Brain pericyte (primary cell): ENCODE measurements at regions not wholly inside any gene's neighbourhood (a gene's known extent, or its start where the extent isn't known, plus 50 kb on each side); places are given as distances from the start of the nearest gene placed in this dataset.
"Not testable (repeated sequence)": the region's sequence is repeated elsewhere in the genome, so short reads cannot be mapped to it uniquely, and the experiment has no call there.

Experiments
- DNase-seq: peaks from one replicate; pipeline ENCODE4 v3.0.0-alpha.2; 2012; ENCODE audit warnings: low read depth, low spot score

DNA sequence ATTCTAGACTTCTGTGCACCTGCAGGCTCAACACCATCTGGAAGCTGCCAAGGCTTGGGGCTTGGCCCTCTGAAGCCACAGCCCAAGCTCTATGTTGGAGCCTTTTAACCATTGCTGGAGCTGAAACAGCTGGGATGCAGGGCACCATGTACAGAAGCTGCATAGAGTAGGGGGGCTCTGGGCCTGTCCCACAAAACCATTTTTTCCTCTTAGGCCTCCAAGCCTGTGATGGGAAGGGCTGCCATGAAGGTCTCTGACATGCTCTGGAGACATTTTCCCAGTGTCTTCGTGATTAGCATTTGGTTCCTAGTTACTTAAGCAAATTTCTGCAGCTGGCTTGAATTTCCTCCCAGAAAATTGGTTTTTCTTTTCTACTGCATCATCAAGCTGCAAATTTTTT lies 999.3 kb upstream of the GRIA3 start:
- DNase-seq, result no peak

GRCh38 chrX:122187069-122187713 lies 996.9 kb upstream of the GRIA3 start:
- DNase-seq, result no peak

DNA sequence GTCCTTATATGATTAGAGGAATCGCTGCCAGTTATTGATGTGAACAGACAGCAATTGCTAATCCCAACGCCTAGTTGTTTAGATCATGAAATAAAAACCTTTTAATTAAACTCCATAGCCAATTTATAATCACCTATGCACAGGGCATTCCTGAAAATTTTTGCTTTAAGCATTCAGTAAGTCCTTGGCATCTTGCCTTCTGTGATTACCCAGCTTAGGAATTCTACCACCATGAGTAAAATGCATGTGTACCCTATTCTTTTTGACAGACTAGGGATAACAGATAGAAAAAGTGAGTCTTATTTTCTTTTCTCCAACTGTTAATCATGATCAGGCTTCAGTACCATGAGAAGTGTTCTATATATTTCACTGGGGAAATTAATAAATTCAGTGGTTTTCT lies 995.3 kb upstream of the GRIA3 start:
- DNase-seq, result no peak

- no peak for DNase-seq
Measured at GRCh38 chrX:122196343-122196742, 987.7 kb upstream of the GRIA3 start.

DNA sequence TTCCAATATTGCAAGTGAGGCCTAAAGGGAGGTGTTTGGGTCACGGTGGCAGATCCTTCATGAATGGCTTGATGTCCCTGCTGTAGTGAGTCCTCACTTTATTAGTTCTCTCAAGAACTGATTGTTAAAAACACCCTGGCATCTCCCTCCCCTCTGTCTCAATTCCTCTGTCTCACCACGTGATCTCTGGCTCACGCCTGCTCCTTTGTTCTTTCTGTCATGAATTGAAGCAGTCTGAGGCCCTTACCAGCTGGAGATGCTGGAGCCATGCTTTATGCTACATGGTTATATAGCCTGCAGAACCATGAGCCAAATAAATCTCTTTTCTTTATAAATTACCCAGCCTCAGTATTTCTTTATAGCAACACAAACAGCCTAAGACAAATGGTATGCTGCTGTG lies 980.7 kb upstream of the GRIA3 start:
- no peak for DNase-seq

- DNase-seq, result no peak
Measured at GRCh38 chrX:122218666-122219065, 965.4 kb upstream of the GRIA3 start.

GRCh38 chrX:122219226-122219625 lies 964.9 kb upstream of the GRIA3 start:
- DNase-seq, result no peak

GRCh38 chrX:122219735-122220134 lies 964.3 kb upstream of the GRIA3 start:
- DNase-seq, result no peak

- no peak for DNase-seq
Measured at GRCh38 chrX:122220644-122221373, 963.3 kb upstream of the GRIA3 start.

- DNase-seq, result not testable (repeated sequence)
Measured at GRCh38 chrX:122221810-122222209, 962.3 kb upstream of the GRIA3 start.

DNA sequence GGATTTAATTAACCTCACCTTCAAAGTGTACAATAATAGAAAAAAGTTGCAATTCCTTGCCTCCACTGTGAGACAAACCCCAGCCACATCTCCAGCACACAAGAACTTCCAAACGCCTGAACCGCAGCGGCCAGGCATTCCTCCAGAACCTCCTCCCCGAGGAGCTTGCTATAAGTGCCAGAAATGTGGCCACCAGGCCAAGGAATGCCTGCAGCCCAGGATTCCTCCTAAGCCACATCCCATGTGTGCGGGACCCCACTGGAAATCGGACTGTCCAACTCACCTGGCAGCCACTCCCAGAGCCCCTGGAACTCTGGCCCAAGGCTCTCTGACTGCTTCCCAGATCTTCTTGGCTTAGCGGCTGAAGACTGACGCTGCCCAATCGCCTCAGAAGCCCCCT lies 959.9 kb upstream of the GRIA3 start:
- DNase-seq, result not testable (repeated sequence)

- DNase-seq, result no peak
Measured at GRCh38 chrX:122238801-122239200, 945.3 kb upstream of the GRIA3 start.

DNA sequence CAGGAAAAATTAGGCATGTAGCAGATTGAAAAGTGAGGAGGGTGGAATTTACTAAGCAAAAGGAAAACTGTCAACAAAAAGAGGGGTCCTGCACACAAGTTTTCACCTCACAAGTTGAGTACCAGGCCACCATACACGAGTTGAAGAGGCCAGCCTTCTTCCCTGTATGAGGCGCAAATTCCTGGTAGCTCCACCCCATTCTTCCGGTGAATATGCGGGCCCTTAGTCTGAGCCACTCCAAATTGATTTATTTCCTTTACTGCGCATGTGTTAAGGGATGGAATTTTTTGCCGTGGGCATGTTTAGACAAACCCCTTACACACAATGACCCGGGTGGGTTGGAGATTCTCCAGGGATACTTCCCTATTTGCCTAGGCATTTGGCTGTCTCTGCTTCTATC lies 942.1 kb upstream of the GRIA3 start:
- DNase-seq, result no peak

GRCh38 chrX:122244080-122244479 lies 940.0 kb upstream of the GRIA3 start:
- no peak for DNase-seq

DNA sequence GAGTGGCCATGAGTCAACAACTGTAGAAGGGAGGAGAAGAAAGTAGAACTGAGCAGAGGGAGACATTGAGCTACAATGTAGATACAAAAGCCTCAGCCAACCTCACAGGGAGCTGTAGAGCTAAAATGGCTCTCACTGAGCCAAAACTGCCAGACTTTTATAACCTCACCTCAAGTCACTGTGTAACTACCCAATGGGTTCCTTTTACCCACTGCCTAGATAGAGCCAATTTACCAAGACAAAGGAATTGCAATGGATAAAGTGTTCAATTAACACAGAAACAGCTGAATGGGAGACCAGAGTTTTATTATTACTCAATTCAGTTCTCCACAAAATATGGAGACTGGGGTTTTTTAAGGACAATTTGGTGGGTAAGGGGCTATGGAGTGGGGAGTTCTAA lies 938.9 kb upstream of the GRIA3 start:
- DNase-seq, result no peak

DNA sequence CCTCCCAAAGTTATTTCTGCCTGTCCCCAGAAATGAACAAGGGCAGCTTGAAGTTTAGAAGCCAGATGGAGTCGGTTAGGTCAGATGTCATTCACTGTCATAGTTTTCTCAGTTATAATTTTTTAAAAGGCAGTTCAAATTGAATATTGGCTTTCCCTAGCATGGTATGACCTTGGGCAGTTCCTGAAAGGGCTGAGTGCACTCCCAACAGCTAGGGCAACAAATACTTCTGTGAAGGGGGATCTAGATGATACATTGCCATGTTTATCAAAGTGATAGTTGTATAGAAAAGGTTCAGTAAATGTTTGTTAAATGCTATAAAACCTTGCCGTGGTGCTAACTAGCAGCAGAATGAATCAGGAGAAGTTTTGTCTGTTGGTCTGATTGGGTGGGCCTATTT lies 938.1 kb upstream of the GRIA3 start:
- DNase-seq, result no peak

GRCh38 chrX:122246937-122247336 lies 937.1 kb upstream of the GRIA3 start:
- no peak for DNase-seq

- DNase-seq, result no peak
Measured at GRCh38 chrX:122248681-122249080, 935.4 kb upstream of the GRIA3 start.

GRCh38 chrX:122252454-122252853 lies 931.6 kb upstream of the GRIA3 start:
- DNase-seq, result no peak

DNA sequence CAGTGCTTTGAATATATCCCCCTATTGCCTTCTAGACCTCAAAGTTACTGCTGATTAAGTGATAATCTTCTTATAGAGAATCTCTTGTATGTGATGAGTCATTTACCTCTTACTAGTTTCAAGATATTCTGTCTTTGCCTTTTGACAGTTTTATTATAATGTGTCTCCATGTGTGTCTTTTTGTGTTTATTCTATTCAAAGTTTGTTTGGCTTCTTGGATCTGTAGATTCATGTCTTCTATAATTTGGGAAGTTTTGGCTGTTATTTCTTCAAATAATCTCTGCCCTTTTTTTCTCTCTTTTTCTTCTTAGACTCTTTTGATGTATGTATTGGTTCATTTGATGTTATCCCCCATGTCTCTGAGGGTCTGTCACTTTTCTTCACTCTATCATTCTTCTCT lies 915.7 kb upstream of the GRIA3 start:
- no peak for DNase-seq

- DNase-seq, result no peak
Measured at GRCh38 chrX:122269243-122269781, 914.8 kb upstream of the GRIA3 start.

DNA sequence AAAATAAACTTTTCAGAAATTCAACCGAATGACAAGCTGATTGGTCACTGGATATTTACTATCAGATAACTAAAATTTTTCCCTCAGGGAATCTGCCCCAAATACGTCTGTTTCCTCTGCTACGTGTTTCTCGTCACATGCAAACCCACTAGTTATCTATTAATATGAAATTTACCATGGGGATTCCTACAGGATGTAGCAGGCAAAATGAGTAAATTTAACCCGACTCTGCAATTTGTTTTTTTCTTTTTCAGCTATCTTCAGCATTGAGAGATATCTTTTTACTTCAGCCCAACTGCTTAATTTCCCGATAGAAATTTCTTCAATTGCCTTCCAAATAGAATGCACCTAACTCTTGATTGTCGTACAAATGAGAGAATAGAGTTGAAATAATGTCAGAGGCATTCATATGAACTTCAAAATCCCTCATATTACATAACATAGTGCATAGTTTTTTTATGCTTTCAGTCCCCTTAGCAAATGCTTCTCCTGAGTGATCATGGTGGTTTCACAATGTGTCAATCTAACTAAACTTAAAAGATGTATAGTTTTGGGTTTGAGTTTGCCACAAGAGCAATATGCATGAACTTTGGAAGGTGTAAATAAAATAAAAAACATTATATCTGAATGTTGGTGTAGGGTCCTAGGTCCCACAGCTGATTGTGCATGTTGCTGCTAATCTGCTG lies 913.1 kb upstream of the GRIA3 start:
- DNase-seq, result no peak

DNA sequence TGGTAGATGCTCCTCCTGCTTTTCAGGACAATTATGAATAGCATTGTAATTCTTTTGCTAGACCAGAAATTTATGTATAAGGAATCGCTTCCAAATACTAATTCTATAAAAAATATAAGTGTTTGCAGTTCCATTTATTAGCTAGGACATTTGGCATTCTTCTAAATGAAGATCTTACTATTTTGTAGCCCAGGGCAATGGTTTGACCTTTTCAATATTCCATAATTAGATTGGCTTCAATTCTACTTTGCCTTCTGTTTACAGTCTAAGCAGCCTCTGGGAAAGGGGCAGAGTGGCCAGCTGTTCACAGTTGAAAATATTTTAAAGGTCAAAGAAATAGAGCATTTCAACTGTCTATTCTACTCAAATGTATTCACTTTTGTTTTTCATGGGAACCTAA lies 912.1 kb upstream of the GRIA3 start:
- no peak for DNase-seq
